ENCODE measurements at regions not wholly inside any gene's neighbourhood (a gene's known extent, or its start where the extent isn't known, plus 50 kb on each side); places are given as distances from the start of the nearest gene placed in this dataset.

GRCh38 chr6:45791211-45792168 is 224.2 kb downstream of the CLIC5 start:
- no peak overlapping the region for H3K4me3 Mint-ChIP-seq (ENCODE audit: unreplicated experiment)
- H3K27ac Mint-ChIP-seq (ENCODE audit: unreplicated experiment): peak overlapping the region; percentile 79
- no peaks in the 10 kb centered on the region for H3K27me3 Mint-ChIP-seq (ENCODE audit: low read depth)
- DNase-seq (ENCODE audit: low spot score): no peak
- H3K9me3 Mint-ChIP-seq (ENCODE audit: low read depth): no peaks in the 10 kb centered on the region
- no peaks in the 10 kb centered on the region for H3K36me3 Mint-ChIP-seq (ENCODE audit: low read depth)
- H3K4me1 Mint-ChIP-seq (ENCODE audit: low read depth): peaks cover 18% of the 10 kb centered on the region
- TF ChIP-seq CTCF (IDR thresholded peaks at IDR 0.05): no peak

DNA sequence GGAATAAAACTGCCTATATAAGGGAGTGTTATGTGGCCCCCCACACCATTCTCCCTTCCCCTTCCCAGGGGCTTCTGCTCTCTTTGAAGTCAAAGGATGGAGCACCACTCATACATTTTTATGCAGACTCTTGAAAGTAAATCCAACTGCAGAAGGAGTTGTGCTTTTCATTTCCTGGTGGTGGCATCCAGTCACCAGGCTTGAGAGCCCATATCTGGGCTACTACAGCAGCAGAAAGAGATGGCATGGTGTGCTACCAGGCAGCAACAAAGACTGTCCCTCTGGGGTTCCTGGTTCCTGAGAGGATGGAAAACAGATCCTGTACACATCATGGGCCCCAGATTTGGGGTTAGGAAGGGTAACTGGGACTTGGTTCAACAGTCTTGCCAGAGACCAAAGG is 226.4 kb downstream of the CLIC5 start:
- H3K27ac Mint-ChIP-seq (ENCODE audit: unreplicated experiment): no peak overlapping the region
- DNase-seq (ENCODE audit: low spot score): no peak
- H3K4me3 Mint-ChIP-seq (ENCODE audit: unreplicated experiment): no peak overlapping the region
- H3K4me1 Mint-ChIP-seq (ENCODE audit: low read depth): peaks cover 18% of the 10 kb centered on the region
- H3K27me3 Mint-ChIP-seq (ENCODE audit: low read depth): no peaks in the 10 kb centered on the region
- H3K36me3 Mint-ChIP-seq (ENCODE audit: low read depth): no peaks in the 10 kb centered on the region
- TF ChIP-seq CTCF (IDR thresholded peaks at IDR 0.05): no peak
- H3K9me3 Mint-ChIP-seq (ENCODE audit: low read depth): no peaks in the 10 kb centered on the region

DNA sequence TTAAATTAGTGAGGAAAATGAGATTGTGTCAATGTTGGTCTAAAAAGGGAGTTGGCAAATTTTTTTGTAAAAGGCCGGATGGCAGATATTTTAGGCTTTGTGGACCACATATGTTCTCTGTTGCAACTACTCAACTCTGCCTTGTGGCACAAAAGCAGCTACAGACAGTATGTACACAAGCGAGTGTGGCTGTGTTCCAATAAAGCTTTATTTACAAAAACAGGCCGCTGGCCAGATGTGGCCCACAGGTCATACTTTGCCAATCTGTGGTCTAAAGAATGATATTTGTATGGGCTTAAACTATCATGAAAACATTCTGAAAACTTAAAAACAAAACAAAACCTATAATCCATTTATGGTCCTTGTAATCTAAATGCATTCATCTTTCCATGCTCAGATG is 228.3 kb downstream of the CLIC5 start:
- H3K4me3 Mint-ChIP-seq (ENCODE audit: unreplicated experiment): no peak overlapping the region
- no peaks in the 10 kb centered on the region for H3K27me3 Mint-ChIP-seq (ENCODE audit: low read depth)
- no peak overlapping the region for H3K27ac Mint-ChIP-seq (ENCODE audit: unreplicated experiment)
- TF ChIP-seq CTCF (IDR thresholded peaks at IDR 0.05): no peak
- no peaks in the 10 kb centered on the region for H3K9me3 Mint-ChIP-seq (ENCODE audit: low read depth)
- peaks cover 18% of the 10 kb centered on the region for H3K4me1 Mint-ChIP-seq (ENCODE audit: low read depth)
- DNase-seq (ENCODE audit: low spot score): no peak
- H3K36me3 Mint-ChIP-seq (ENCODE audit: low read depth): no peaks in the 10 kb centered on the region

GRCh38 chr6:45786355-45786781 is 229.3 kb downstream of the CLIC5 start:
- Mint-ChIP-seq H3K36me3 (ENCODE audit: low read depth) (no peaks in the 10 kb centered on the region), H3K4me3 (ENCODE audit: unreplicated experiment) (no peak overlapping the region), H3K27ac (ENCODE audit: unreplicated experiment) (no peak overlapping the region), H3K4me1 (ENCODE audit: low read depth) (peaks cover 8% of the 10 kb centered on the region), H3K9me3 (ENCODE audit: low read depth) (no peaks in the 10 kb centered on the region), H3K27me3 (ENCODE audit: low read depth) (no peaks in the 10 kb centered on the region)
- DNase-seq (ENCODE audit: low spot score): no peak
- no peak for TF ChIP-seq CTCF (IDR thresholded peaks at IDR 0.05)

DNA sequence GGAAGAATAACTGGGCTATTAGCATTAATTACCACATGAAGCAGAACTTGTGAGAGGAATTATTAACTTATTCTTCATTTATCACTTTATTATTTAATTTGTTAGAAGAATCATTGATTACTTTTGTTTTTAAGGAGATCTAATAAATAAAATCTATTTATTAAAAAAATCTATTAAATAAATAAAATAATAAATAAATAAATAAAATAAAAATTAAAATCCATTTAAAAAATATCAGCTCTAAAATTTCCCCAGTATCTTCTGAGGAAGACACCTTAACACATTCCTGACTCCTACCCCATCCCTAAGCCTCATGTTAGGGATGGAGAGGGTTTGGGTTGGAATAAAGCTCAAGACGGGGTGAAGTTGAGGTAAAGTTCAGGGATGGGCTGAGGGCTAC is 231.4 kb downstream of the CLIC5 start:
- Mint-ChIP-seq H3K4me3 (ENCODE audit: unreplicated experiment) (no peak overlapping the region), H3K36me3 (ENCODE audit: low read depth) (no peaks in the 10 kb centered on the region), H3K27ac (ENCODE audit: unreplicated experiment) (no peak overlapping the region), H3K9me3 (ENCODE audit: low read depth) (no peaks in the 10 kb centered on the region), H3K27me3 (ENCODE audit: low read depth) (no peaks in the 10 kb centered on the region), H3K4me1 (ENCODE audit: low read depth) (no peaks in the 10 kb centered on the region)
- no peak for DNase-seq (ENCODE audit: low spot score)
- TF ChIP-seq CTCF (IDR thresholded peaks at IDR 0.05): no peak
